ENCODE measurements at regions not wholly inside any gene's neighbourhood (a gene's known extent, or its start where the extent isn't known, plus 50 kb on each side); places are given as distances from the start of the nearest gene placed in this dataset.

- H3K4me3 ChIP-seq (ENCODE audit: low read depth, low read length): no peak overlapping the region
- no peak for TF ChIP-seq POLR2A (IDR thresholded peaks at IDR 0.05; ENCODE audit: extremely low read depth, insufficient read length)
- no peak for TF ChIP-seq MAX (IDR thresholded peaks at IDR 0.05; ENCODE audit: low read depth, low read length)
- TF ChIP-seq MYC (IDR thresholded peaks at IDR 0.05; ENCODE audit: low read depth, low read length): no peak
- no peak for TF ChIP-seq CTCF (IDR thresholded peaks at IDR 0.05; ENCODE audit: low read depth, low read length)
- no peak for DNase-seq (ENCODE audit: low read depth)
Measured at GRCh38 chr5:56561455-56561854, 253.9 kb upstream of the MAP3K1 start.

GRCh38 chr5:56558131-56558745 lies 257.1 kb upstream of the MAP3K1 start:
- no peak for TF ChIP-seq POLR2A (IDR thresholded peaks at IDR 0.05; ENCODE audit: extremely low read depth, insufficient read length)
- no peak for TF ChIP-seq CTCF (IDR thresholded peaks at IDR 0.05; ENCODE audit: low read depth, low read length)
- TF ChIP-seq MYC (IDR thresholded peaks at IDR 0.05; ENCODE audit: low read depth, low read length): no peak
- no peak for TF ChIP-seq MAX (IDR thresholded peaks at IDR 0.05; ENCODE audit: low read depth, low read length)
- H3K4me3 ChIP-seq (ENCODE audit: low read depth, low read length): no peak overlapping the region
- DNase-seq (ENCODE audit: low read depth): no peak

- TF ChIP-seq CTCF (IDR thresholded peaks at IDR 0.05; ENCODE audit: low read depth, low read length) (no peak), POLR2A (IDR thresholded peaks at IDR 0.05; ENCODE audit: extremely low read depth, insufficient read length) (no peak), MAX (IDR thresholded peaks at IDR 0.05; ENCODE audit: low read depth, low read length) (no peak), MYC (IDR thresholded peaks at IDR 0.05; ENCODE audit: low read depth, low read length) (no peak)
- DNase-seq (ENCODE audit: low read depth): no peak
Measured at GRCh38 chr5:56557198-56557597, 258.2 kb upstream of the MAP3K1 start.

GRCh38 chr5:56552612-56553268 lies 262.6 kb upstream of the MAP3K1 start:
- DNase-seq (ENCODE audit: low read depth): no peak
- H3K4me3 ChIP-seq (ENCODE audit: low read depth, low read length): no peak overlapping the region
- TF ChIP-seq MAX (IDR thresholded peaks at IDR 0.05; ENCODE audit: low read depth, low read length): no peak
- TF ChIP-seq POLR2A (IDR thresholded peaks at IDR 0.05; ENCODE audit: extremely low read depth, insufficient read length): no peak
- no peak for TF ChIP-seq CTCF (IDR thresholded peaks at IDR 0.05; ENCODE audit: low read depth, low read length)
- TF ChIP-seq MYC (IDR thresholded peaks at IDR 0.05; ENCODE audit: low read depth, low read length): no peak

More at GRCh38 chr5:56557198-56557597, 258.2 kb upstream of the MAP3K1 start:
- no peak overlapping the region for H3K4me3 ChIP-seq (ENCODE audit: low read depth, low read length)

- no peak overlapping the region for H3K4me3 ChIP-seq (ENCODE audit: low read depth, low read length)
- TF ChIP-seq MAX (IDR thresholded peaks at IDR 0.05; ENCODE audit: low read depth, low read length) (no peak), CTCF (IDR thresholded peaks at IDR 0.05; ENCODE audit: low read depth, low read length) (no peak), POLR2A (IDR thresholded peaks at IDR 0.05; ENCODE audit: extremely low read depth, insufficient read length) (no peak), MYC (IDR thresholded peaks at IDR 0.05; ENCODE audit: low read depth, low read length) (no peak)
Measured at GRCh38 chr5:56550227-56550626, 265.1 kb upstream of the MAP3K1 start.

More at GRCh38 chr5:56550227-56550626, 265.1 kb upstream of the MAP3K1 start:
- no peak for DNase-seq (ENCODE audit: low read depth)
